ENCODE measurements at regions not wholly inside any gene's neighbourhood (a gene's known extent, or its start where the extent isn't known, plus 50 kb on each side); places are given as distances from the start of the nearest gene placed in this dataset.
A peak's percentile ranks its signal among the peaks of the same experiment; 100 is the strongest.

- DNase-seq (ENCODE audit: low read depth), result no peak
- TF ChIP-seq, protein P1, sequence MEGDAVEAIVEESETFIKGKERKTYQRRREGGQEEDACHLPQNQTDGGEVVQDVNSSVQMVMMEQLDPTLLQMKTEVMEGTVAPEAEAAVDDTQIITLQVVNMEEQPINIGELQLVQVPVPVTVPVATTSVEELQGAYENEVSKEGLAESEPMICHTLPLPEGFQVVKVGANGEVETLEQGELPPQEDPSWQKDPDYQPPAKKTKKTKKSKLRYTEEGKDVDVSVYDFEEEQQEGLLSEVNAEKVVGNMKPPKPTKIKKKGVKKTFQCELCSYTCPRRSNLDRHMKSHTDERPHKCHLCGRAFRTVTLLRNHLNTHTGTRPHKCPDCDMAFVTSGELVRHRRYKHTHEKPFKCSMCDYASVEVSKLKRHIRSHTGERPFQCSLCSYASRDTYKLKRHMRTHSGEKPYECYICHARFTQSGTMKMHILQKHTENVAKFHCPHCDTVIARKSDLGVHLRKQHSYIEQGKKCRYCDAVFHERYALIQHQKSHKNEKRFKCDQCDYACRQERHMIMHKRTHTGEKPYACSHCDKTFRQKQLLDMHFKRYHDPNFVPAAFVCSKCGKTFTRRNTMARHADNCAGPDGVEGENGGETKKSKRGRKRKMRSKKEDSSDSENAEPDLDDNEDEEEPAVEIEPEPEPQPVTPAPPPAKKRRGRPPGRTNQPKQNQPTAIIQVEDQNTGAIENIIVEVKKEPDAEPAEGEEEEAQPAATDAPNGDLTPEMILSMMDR (IDR thresholded peaks at IDR 0.05; ENCODE audit: low read depth, low read length), result no peak
- no peak for TF ChIP-seq POLR2A (IDR thresholded peaks at IDR 0.05; ENCODE audit: extremely low read depth, insufficient read length)
- TF ChIP-seq, protein P2, sequence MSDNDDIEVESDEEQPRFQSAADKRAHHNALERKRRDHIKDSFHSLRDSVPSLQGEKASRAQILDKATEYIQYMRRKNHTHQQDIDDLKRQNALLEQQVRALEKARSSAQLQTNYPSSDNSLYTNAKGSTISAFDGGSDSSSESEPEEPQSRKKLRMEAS (IDR thresholded peaks at IDR 0.05; ENCODE audit: low read depth, low read length), result no peak
- TF ChIP-seq MYC (IDR thresholded peaks at IDR 0.05; ENCODE audit: low read depth, low read length), result no peak
- H3K4me3 ChIP-seq (ENCODE audit: low read depth, low read length), result no peak overlapping the region
Measured at GRCh38 chr7:46719616-46720015, 798.5 kb upstream of the IGFBP3 start.

GRCh38 chr7:46716926-46717325 is 795.9 kb upstream of the IGFBP3 start:
- DNase-seq (ENCODE audit: low read depth), result no peak
- TF ChIP-seq, protein P2 (IDR thresholded peaks at IDR 0.05; ENCODE audit: low read depth, low read length), result no peak
- no peak overlapping the region for H3K4me3 ChIP-seq (ENCODE audit: low read depth, low read length)

DNA sequence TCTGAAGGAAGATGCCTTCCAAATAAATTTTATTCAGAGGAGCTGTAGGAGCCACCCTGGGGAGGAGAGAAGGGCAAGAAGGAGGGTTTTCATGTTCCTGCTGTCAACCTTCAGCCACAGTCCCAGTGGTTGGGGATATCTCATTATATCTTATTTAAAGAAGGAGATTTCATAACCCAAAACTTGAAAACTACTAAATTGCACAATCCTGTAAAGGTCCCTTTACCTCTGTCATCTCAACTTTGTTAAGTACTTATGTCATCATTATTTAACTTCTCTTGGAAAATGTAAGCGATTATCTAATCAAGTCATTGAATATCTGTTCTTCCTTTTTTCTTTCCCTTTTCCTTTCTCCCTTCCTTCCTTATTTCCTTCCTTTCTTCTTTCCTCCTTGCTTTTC is 794.5 kb upstream of the IGFBP3 start:
- TF ChIP-seq POLR2A (IDR thresholded peaks at IDR 0.05; ENCODE audit: extremely low read depth, insufficient read length), result no peak
- TF ChIP-seq, protein P1 (IDR thresholded peaks at IDR 0.05; ENCODE audit: low read depth, low read length), result no peak
- no peak for TF ChIP-seq MYC (IDR thresholded peaks at IDR 0.05; ENCODE audit: low read depth, low read length)
- TF ChIP-seq, protein P2 (IDR thresholded peaks at IDR 0.05; ENCODE audit: low read depth, low read length), result no peak
- peak; percentile 8 for DNase-seq (ENCODE audit: low read depth)
- H3K4me3 ChIP-seq (ENCODE audit: low read depth, low read length), result no peak overlapping the region

DNA sequence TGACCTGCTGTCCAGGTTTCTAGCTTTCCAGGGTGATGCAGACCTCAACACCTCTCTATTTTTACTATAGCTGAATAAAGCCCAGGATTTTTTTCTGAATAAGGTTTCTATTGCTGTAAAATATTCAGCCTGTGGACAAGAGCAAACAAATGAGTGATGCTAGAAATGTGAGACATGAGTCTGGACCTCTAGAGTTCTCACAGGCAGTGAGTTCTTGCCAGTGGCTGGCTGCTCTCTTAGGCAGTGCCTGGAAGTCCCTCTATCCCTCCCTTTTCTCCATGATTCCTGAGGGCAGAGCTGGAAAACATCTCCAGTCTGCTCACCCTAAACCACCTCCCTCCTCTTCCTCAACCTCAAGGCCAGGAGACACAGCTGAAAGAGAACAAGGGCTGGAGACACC is 793.8 kb upstream of the IGFBP3 start:
- H3K4me3 ChIP-seq (ENCODE audit: low read depth, low read length), result no peak overlapping the region
- TF ChIP-seq, protein P1 (IDR thresholded peaks at IDR 0.05; ENCODE audit: low read depth, low read length), result no peak
- TF ChIP-seq, protein P2 (IDR thresholded peaks at IDR 0.05; ENCODE audit: low read depth, low read length), result no peak
- TF ChIP-seq MYC (IDR thresholded peaks at IDR 0.05; ENCODE audit: low read depth, low read length) (no peak), POLR2A (IDR thresholded peaks at IDR 0.05; ENCODE audit: extremely low read depth, insufficient read length) (no peak)
- no peak for DNase-seq (ENCODE audit: low read depth)

DNA sequence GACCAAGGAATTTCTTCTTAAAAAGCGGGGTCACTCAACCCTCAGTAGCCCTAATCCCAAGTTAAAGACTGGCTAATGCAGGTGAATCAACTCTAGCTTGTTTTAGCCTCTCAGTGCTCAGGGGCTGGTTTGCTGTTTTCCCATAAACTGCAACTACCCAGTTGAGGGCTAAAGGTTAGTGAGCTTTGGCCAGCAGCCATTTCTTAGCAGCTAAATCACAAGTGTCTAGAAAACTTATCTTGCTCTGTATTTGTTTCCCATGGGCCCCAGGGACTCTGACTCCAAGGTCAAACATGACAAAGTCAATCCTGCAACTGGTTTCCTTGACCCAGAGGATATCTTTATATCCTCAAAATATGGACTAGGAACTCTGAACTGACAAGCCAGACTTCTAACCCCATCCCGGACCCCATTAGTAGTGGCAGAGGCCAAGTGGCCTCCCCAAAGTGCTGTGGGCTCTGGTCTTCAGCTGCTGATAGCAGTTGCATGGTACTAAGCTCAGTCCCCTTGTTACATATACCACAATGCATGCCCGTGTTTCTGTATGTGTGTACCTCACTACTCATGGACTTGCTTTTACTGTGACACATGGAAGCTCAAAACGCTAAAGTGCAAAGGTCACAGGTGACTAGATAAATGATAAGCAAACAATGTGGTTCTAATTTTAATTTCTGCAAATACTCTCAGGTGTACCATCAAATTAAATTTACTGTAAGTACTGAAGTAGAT is 793.0 kb upstream of the IGFBP3 start:
- H3K4me3 ChIP-seq (ENCODE audit: low read depth, low read length), result no peak overlapping the region
- no peak for DNase-seq (ENCODE audit: low read depth)
- TF ChIP-seq MYC (IDR thresholded peaks at IDR 0.05; ENCODE audit: low read depth, low read length) (no peak), POLR2A (IDR thresholded peaks at IDR 0.05; ENCODE audit: extremely low read depth, insufficient read length) (no peak)
- TF ChIP-seq, protein P2 (IDR thresholded peaks at IDR 0.05; ENCODE audit: low read depth, low read length), result no peak
- TF ChIP-seq, protein P1 (IDR thresholded peaks at IDR 0.05; ENCODE audit: low read depth, low read length), result no peak

DNA sequence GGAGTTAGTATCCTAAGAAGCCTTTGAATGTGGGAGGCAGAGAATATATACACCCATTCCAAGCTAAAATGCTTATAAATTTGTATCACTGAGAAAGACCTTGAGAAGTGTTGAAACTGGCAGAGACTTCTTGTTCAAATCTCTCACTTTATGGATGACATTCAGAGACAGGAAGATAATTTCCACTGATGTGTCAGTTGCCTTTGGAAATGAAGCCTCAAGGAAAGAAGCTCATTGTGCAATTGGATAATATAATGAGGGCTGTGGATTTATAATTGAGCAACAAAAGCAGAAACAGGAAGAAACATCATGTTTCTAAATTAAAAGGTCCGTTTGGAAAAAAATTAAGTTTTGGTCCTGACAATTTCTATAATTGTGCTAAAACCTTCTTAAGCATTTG is 789.9 kb upstream of the IGFBP3 start:
- TF ChIP-seq, protein P1 (IDR thresholded peaks at IDR 0.05; ENCODE audit: low read depth, low read length), result no peak
- TF ChIP-seq, protein P2 (IDR thresholded peaks at IDR 0.05; ENCODE audit: low read depth, low read length), result no peak
- TF ChIP-seq POLR2A (IDR thresholded peaks at IDR 0.05; ENCODE audit: extremely low read depth, insufficient read length) (no peak), MYC (IDR thresholded peaks at IDR 0.05; ENCODE audit: low read depth, low read length) (no peak)
- no peak overlapping the region for H3K4me3 ChIP-seq (ENCODE audit: low read depth, low read length)
- no peak for DNase-seq (ENCODE audit: low read depth)
